Effector memory CD8-positive, alpha-beta T cell (primary cell): ENCODE measurements at regions not wholly inside any gene's neighbourhood (a gene's known extent, or its start where the extent isn't known, plus 50 kb on each side); places are given as distances from the start of the nearest gene placed in this dataset.

Source experiments
- ATAC-seq: fragments of 150-1000 bp; cut with Tn5 transposase; replicated peaks from 2 replicates; pipeline ENCODE4 v1.10.0; 2021; ENCODE audit warnings: mild to moderate bottlenecking, moderate library complexity
- DNase-seq, 3 experiments: peaks; one replicate each; pipeline ENCODE4 v3.0.0; 2021
- H3K27ac Mint-ChIP-seq, 2 donors: one replicate each; pipeline ENCODE4 v1.8.0; 2022; ENCODE audit warnings: mild to moderate bottlenecking in 2 of 2, mixed read lengths in 2 of 2, moderate library complexity in 2 of 2
- H3K27me3 Mint-ChIP-seq, 2 donors: one replicate each; pipeline ENCODE4 v1.8.0; 2022; ENCODE audit warnings: mixed read lengths in 2 of 2
- H3K36me3 Mint-ChIP-seq: one replicate; pipeline ENCODE4 v1.8.0; 2022; ENCODE audit warnings: mild to moderate bottlenecking, moderate library complexity, mixed read lengths; ENCODE audit not compliant: insufficient read depth
- H3K4me1 Mint-ChIP-seq, 2 donors: one replicate each; pipeline ENCODE4 v1.8.0; 2022; ENCODE audit warnings: low read depth in 2 of 2, mixed read lengths in 2 of 2
- H3K4me3 Mint-ChIP-seq, 2 donors: one replicate each; pipeline ENCODE4 v1.8.0; 2022; ENCODE audit warnings: mild to moderate bottlenecking in 2 of 2, mixed read lengths in 2 of 2, moderate library complexity in 2 of 2
- H3K9me3 Mint-ChIP-seq, 2 donors: one replicate each; pipeline ENCODE4 v1.8.0; 2022; ENCODE audit warnings: mixed read lengths in 2 of 2

GRCh38 chr1:98203466-98203865 is 282.6 kb upstream of the DPYD start:
- no peaks in the 10 kb centered on the region for H3K36me3 Mint-ChIP-seq

GRCh38 chr1:98201666-98202081 is 280.8 kb upstream of the DPYD start:
- Mint-ChIP-seq H3K27ac (no peak overlapping the region), H3K27me3 (no peaks in the 10 kb centered on the region), H3K4me1 (peaks cover 0 to 6% of the 10 kb centered on the region in 2 donors), H3K9me3 (peaks cover 0 to 2% of the 10 kb centered on the region in 2 donors), H3K36me3 (no peaks in the 10 kb centered on the region), H3K4me3 (no peak overlapping the region)
- ATAC-seq, result no peak
- DNase-seq, result no peak

More at GRCh38 chr1:98203466-98203865, 282.6 kb upstream of the DPYD start:
- ATAC-seq, result no peak
- DNase-seq, result no peak
- H3K4me3 Mint-ChIP-seq, result no peak overlapping the region
- H3K27ac Mint-ChIP-seq, result no peak overlapping the region
- H3K9me3 Mint-ChIP-seq, result peaks cover 0 to 2% of the 10 kb centered on the region in 2 donors
- no peaks in the 10 kb centered on the region for H3K27me3 Mint-ChIP-seq
- no peaks in the 10 kb centered on the region for H3K4me1 Mint-ChIP-seq

GRCh38 chr1:98197356-98197755 is 276.5 kb upstream of the DPYD start:
- Mint-ChIP-seq H3K4me3 (no peak overlapping the region), H3K36me3 (no peaks in the 10 kb centered on the region), H3K9me3 (no peaks in the 10 kb centered on the region), H3K27ac (no peak overlapping the region), H3K27me3 (peaks cover 0 to 16% of the 10 kb centered on the region in 2 donors), H3K4me1 (peaks cover 0 to 6% of the 10 kb centered on the region in 2 donors)
- DNase-seq, result no peak
- ATAC-seq, result no peak

- Mint-ChIP-seq H3K36me3 (no peaks in the 10 kb centered on the region), H3K4me3 (no peak overlapping the region)
- no peak for DNase-seq
Observed at GRCh38 chr1:98196012-98196411, 275.2 kb upstream of the DPYD start.

GRCh38 chr1:98188774-98189173 is 267.9 kb upstream of the DPYD start:
- Mint-ChIP-seq H3K27me3 (peaks cover 0 to 7% of the 10 kb centered on the region in 2 donors), H3K4me1 (no peaks in the 10 kb centered on the region), H3K36me3 (no peaks in the 10 kb centered on the region), H3K9me3 (no peaks in the 10 kb centered on the region), H3K4me3 (no peak overlapping the region), H3K27ac (no peak overlapping the region)
- ATAC-seq, result no peak
- DNase-seq, result no peak

More at GRCh38 chr1:98196012-98196411, 275.2 kb upstream of the DPYD start:
- Mint-ChIP-seq H3K4me1 (peaks cover 0 to 6% of the 10 kb centered on the region in 2 donors), H3K27me3 (peaks cover 0 to 16% of the 10 kb centered on the region in 2 donors), H3K9me3 (no peaks in the 10 kb centered on the region), H3K27ac (no peak overlapping the region)
- ATAC-seq, result no peak

GRCh38 chr1:98184856-98185255 is 264.0 kb upstream of the DPYD start:
- Mint-ChIP-seq H3K9me3 (no peaks in the 10 kb centered on the region), H3K27me3 (no peaks in the 10 kb centered on the region), H3K36me3 (no peaks in the 10 kb centered on the region), H3K4me1 (no peaks in the 10 kb centered on the region), H3K27ac (no peak overlapping the region), H3K4me3 (no peak overlapping the region)
- ATAC-seq (no peak), DNase-seq (no peak)

- no peak overlapping the region for H3K27ac Mint-ChIP-seq
- H3K9me3 Mint-ChIP-seq, result no peaks in the 10 kb centered on the region
- no peak overlapping the region for H3K4me3 Mint-ChIP-seq
- no peaks in the 10 kb centered on the region for H3K27me3 Mint-ChIP-seq
- DNase-seq, result no peak
- no peak for ATAC-seq
- no peaks in the 10 kb centered on the region for H3K36me3 Mint-ChIP-seq
- no peaks in the 10 kb centered on the region for H3K4me1 Mint-ChIP-seq
Observed at GRCh38 chr1:98181036-98181764, 260.4 kb upstream of the DPYD start.

GRCh38 chr1:98179151-98179773 is 258.4 kb upstream of the DPYD start:
- DNase-seq, result no peak
- Mint-ChIP-seq H3K4me1 (no peaks in the 10 kb centered on the region), H3K4me3 (no peak overlapping the region), H3K27me3 (no peaks in the 10 kb centered on the region), H3K27ac (no peak overlapping the region), H3K36me3 (no peaks in the 10 kb centered on the region), H3K9me3 (no peaks in the 10 kb centered on the region)
- ATAC-seq, result no peak

GRCh38 chr1:98177751-98178150 is 256.9 kb upstream of the DPYD start:
- Mint-ChIP-seq H3K27ac (no peak overlapping the region), H3K36me3 (no peaks in the 10 kb centered on the region), H3K4me3 (no peak overlapping the region), H3K9me3 (no peaks in the 10 kb centered on the region), H3K4me1 (no peaks in the 10 kb centered on the region), H3K27me3 (no peaks in the 10 kb centered on the region)
- no peak for ATAC-seq
- no peak for DNase-seq

- H3K4me3 Mint-ChIP-seq, result no peak overlapping the region
- H3K4me1 Mint-ChIP-seq, result peaks cover 0 to 4% of the 10 kb centered on the region in 2 donors
- no peak overlapping the region for H3K27ac Mint-ChIP-seq
- no peaks in the 10 kb centered on the region for H3K27me3 Mint-ChIP-seq
- H3K36me3 Mint-ChIP-seq, result no peaks in the 10 kb centered on the region
- H3K9me3 Mint-ChIP-seq, result no peaks in the 10 kb centered on the region
- ATAC-seq (no peak), DNase-seq (no peak)
Observed at GRCh38 chr1:98176936-98177335, 256.1 kb upstream of the DPYD start.

- Mint-ChIP-seq H3K4me1 (peaks cover 3 to 7% of the 10 kb centered on the region in 2 donors), H3K9me3 (no peaks in the 10 kb centered on the region), H3K27me3 (no peaks in the 10 kb centered on the region), H3K36me3 (no peaks in the 10 kb centered on the region), H3K27ac (no peak overlapping the region), H3K4me3 (no peak overlapping the region)
- DNase-seq (no peak), ATAC-seq (no peak)
Observed at GRCh38 chr1:98176414-98176813, 255.6 kb upstream of the DPYD start.

- DNase-seq (no peak), ATAC-seq (no peak)
- H3K36me3 Mint-ChIP-seq, result no peaks in the 10 kb centered on the region
- H3K27me3 Mint-ChIP-seq, result no peaks in the 10 kb centered on the region
- peaks cover 4 to 9% of the 10 kb centered on the region in 2 donors for H3K4me1 Mint-ChIP-seq
- no peak overlapping the region for H3K27ac Mint-ChIP-seq
- no peaks in the 10 kb centered on the region for H3K9me3 Mint-ChIP-seq
- H3K4me3 Mint-ChIP-seq, result no peak overlapping the region
Observed at GRCh38 chr1:98172578-98172977, 251.7 kb upstream of the DPYD start.

GRCh38 chr1:98172022-98172421 is 251.2 kb upstream of the DPYD start:
- Mint-ChIP-seq H3K4me3 (no peak overlapping the region), H3K9me3 (no peaks in the 10 kb centered on the region), H3K27ac (no peak overlapping the region), H3K36me3 (no peaks in the 10 kb centered on the region), H3K4me1 (peaks cover 4 to 9% of the 10 kb centered on the region in 2 donors), H3K27me3 (no peaks in the 10 kb centered on the region)
- no peak for DNase-seq
- ATAC-seq, result no peak

GRCh38 chr1:98164509-98164908 is 243.7 kb upstream of the DPYD start:
- Mint-ChIP-seq H3K4me1 (peaks cover 0 to 4% of the 10 kb centered on the region in 2 donors), H3K9me3 (no peaks in the 10 kb centered on the region), H3K4me3 (no peak overlapping the region), H3K36me3 (no peaks in the 10 kb centered on the region), H3K27ac (no peak overlapping the region), H3K27me3 (no peaks in the 10 kb centered on the region)
- ATAC-seq (no peak), DNase-seq (no peak)
